Body of pancreas (tissue), 4 donors: ENCODE measurements at regions not wholly inside any gene's neighbourhood (a gene's known extent, or its start where the extent isn't known, plus 50 kb on each side); places are given as distances from the start of the nearest gene placed in this dataset.

Source experiments
- POLR2A ChIP-seq, 3 donors: fragments of 450-650 bp; IDR thresholded peaks; one replicate each; pipeline ENCODE4 v1.6.1; 2016; ENCODE audit warnings: antibody characterized with exemption in 3 of 3, mild to moderate bottlenecking in 2 of 3
- TF ChIP-seq, protein P1 (sequence below), 7 experiments: fragments of 450-650 bp in 4 of 7; fragments of 200-600 bp in 3 of 7; sonication (generic) in 3 of 7; IDR thresholded peaks; one replicate each; pipeline ENCODE4 v1.5.1; 2016 to 2019; ENCODE audit warnings: antibody characterized with exemption in 7 of 7

DNA sequence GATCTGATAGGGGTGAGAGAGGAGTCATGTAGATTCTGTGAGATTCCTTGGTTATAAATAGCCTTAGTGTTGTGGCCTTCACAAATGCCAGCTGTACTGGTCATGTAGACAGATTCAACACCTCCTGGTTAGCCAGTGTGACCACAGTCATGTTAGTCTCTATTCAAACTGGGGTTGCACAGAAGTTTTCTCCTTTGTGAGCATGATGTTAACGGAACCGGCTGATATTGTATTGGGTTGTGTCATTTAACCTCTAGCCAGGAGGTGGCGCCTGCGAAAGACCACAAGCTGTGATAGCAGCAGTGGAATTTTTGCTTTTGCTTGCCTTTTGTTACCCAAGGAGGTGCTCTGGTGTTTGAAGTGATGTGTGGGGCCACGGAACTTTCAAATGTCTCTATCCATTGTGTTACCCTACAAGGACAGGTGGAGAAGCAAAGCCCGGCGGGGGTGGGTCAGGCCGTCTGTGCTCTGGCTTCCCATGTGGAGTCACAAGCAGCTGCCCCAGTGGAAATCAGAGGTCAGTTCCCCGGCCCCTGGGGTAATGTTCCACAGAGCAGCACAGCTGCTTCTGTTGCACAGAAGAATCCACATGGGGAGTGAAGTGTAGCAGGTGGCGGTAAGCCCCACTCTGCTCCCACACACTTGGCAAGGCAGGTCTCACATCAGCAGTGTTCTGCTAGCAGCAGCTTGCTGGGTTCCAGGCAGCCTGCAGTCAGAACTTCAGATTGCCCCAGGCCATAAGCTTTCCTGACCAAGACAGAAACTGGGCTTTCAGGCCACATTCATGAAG lies 112.6 kb downstream of the ADAMTS1 start:
- TF ChIP-seq POLR2A (IDR thresholded peaks at IDR 0.05): no peak
- TF ChIP-seq, protein P1, sequence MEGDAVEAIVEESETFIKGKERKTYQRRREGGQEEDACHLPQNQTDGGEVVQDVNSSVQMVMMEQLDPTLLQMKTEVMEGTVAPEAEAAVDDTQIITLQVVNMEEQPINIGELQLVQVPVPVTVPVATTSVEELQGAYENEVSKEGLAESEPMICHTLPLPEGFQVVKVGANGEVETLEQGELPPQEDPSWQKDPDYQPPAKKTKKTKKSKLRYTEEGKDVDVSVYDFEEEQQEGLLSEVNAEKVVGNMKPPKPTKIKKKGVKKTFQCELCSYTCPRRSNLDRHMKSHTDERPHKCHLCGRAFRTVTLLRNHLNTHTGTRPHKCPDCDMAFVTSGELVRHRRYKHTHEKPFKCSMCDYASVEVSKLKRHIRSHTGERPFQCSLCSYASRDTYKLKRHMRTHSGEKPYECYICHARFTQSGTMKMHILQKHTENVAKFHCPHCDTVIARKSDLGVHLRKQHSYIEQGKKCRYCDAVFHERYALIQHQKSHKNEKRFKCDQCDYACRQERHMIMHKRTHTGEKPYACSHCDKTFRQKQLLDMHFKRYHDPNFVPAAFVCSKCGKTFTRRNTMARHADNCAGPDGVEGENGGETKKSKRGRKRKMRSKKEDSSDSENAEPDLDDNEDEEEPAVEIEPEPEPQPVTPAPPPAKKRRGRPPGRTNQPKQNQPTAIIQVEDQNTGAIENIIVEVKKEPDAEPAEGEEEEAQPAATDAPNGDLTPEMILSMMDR (IDR thresholded peaks at IDR 0.05): peak; percentile 52 to 70 (median 61)
